Body of pancreas (tissue), 4 donors: ENCODE measurements at regions not wholly inside any gene's neighbourhood (a gene's known extent, or its start where the extent isn't known, plus 50 kb on each side); places are given as distances from the start of the nearest gene placed in this dataset.

Source experiments
- ATAC-seq: fragments of 150-250 bp; one replicate; pipeline ENCODE4 v1.9.1; 2016
- DNase-seq, 4 donors: peaks; one replicate each; pipeline ENCODE4 v3.0.0-alpha.2; 2019
- H3K27ac ChIP-seq, 4 donors: fragments of 200-600 bp; sonication (generic); 1 replicate in 3 of 4; 2 replicates in 1 of 4; pipeline versions ENCODE4 v1.5.1 to v1.6.1; 2016 to 2019; ENCODE audit warnings: mild to moderate bottlenecking in 1 of 4, mixed read lengths in 1 of 4, moderate library complexity in 1 of 4
- H3K27me3 ChIP-seq, 2 donors: fragments of 200-600 bp; sonication (generic); one replicate each; pipeline ENCODE4 v1.6.0; 2016; ENCODE audit warnings: mild to moderate bottlenecking in 1 of 2
- H3K36me3 ChIP-seq, 2 donors: fragments of 200-600 bp; sonication (generic); replicated peaks in 1 of 2; 2 replicates each; pipeline ENCODE4 v1.5.1; 2016; ENCODE audit warnings: low read depth in 2 of 2; ENCODE audit not compliant: insufficient read depth in 1 of 2
- H3K4me1 ChIP-seq: fragments of 200-600 bp; sonication (generic); one replicate; pipeline ENCODE4 v1.6.0; 2016
- H3K4me3 ChIP-seq, 2 donors: fragments of 200-600 bp; sonication (generic); 1 replicate in 1 of 2; 2 replicates in 1 of 2; pipeline ENCODE4 v1.5.1; 2016 to 2019
- H3K9me3 ChIP-seq, 3 donors: fragments of 200-600 bp; sonication (generic); 1 replicate in 2 of 3; 2 replicates in 1 of 3; pipeline ENCODE4 v1.5.1; 2016
- CTCF ChIP-seq, 7 experiments: fragments of 450-650 bp in 4 of 7; fragments of 200-600 bp in 3 of 7; sonication (generic) in 3 of 7; IDR thresholded peaks; one replicate each; pipeline ENCODE4 v1.5.1; 2016 to 2019; ENCODE audit warnings: antibody characterized with exemption in 7 of 7
- POLR2A ChIP-seq, 3 donors: fragments of 450-650 bp; IDR thresholded peaks; one replicate each; pipeline ENCODE4 v1.6.1; 2016; ENCODE audit warnings: antibody characterized with exemption in 3 of 3, mild to moderate bottlenecking in 2 of 3
- WGBS, 2 donors: methylation state at CpG; one replicate each; pipeline ENCODE4 v1.1.5; 2017; 5-methylcytosine and 5-hydroxymethylcytosine counted together
- intact Hi-C: fragments of 100-400 bp; cut with DNase I; formaldehyde crosslinking; loops from one replicate; pipeline ENCODE4 v1.15.1; 2023

- Histone ChIP-seq H3K9me3 (peaks cover 0 to 7% (median 0%) of the 10 kb centered on the region in 3 donors), H3K4me1 (no peaks in the 10 kb centered on the region), H3K27me3 (no peaks in the 10 kb centered on the region), H3K4me3 (no peak overlapping the region), H3K36me3 (no peaks in the 10 kb centered on the region), H3K27ac (no peak overlapping the region)
- WGBS, 2 donors = 81 to 84% methylated on average over 1 of the region's 1 CpG
- intact Hi-C loops = no loop called here
- DNase-seq (no peak), ATAC-seq (no peak)
- TF ChIP-seq CTCF (IDR thresholded peaks at IDR 0.05) (no peak), POLR2A (IDR thresholded peaks at IDR 0.05) (no peak)
These were observed 1016.9 kb upstream of the AUTS2 start for GRCh38 chr7:68581417-68581816.

- Histone ChIP-seq H3K27ac (no peak overlapping the region), H3K27me3 (no peaks in the 10 kb centered on the region), H3K4me3 (no peak overlapping the region), H3K4me1 (no peaks in the 10 kb centered on the region), H3K9me3 (no peaks in the 10 kb centered on the region), H3K36me3 (no peaks in the 10 kb centered on the region)
- 51 to 69% methylated on average over 4 of the region's 4 CpGs for WGBS, 2 donors
- intact Hi-C loops = no loop called here
- DNase-seq (no peak), ATAC-seq (no peak)
- TF ChIP-seq POLR2A (IDR thresholded peaks at IDR 0.05) = no peak
- TF ChIP-seq CTCF (IDR thresholded peaks at IDR 0.05) = no peak
These were observed 1010.7 kb upstream of the AUTS2 start for GRCh38 chr7:68587599-68587998.

GRCh38 chr7:68601826-68602225 is 996.4 kb upstream of the AUTS2 start:
- Histone ChIP-seq H3K4me3 (no peak overlapping the region), H3K4me1 (no peaks in the 10 kb centered on the region), H3K36me3 (no peaks in the 10 kb centered on the region), H3K27ac (no peak overlapping the region), H3K27me3 (no peaks in the 10 kb centered on the region), H3K9me3 (no peaks in the 10 kb centered on the region)
- TF ChIP-seq POLR2A (IDR thresholded peaks at IDR 0.05) (no peak), CTCF (IDR thresholded peaks at IDR 0.05) (no peak)
- DNase-seq (no peak), ATAC-seq (no peak)
- 19 to 30% methylated on average over 4 of the region's 4 CpGs for WGBS, 2 donors
- intact Hi-C loops = no loop called here

GRCh38 chr7:68604541-68604940 is 993.7 kb upstream of the AUTS2 start:
- TF ChIP-seq POLR2A (IDR thresholded peaks at IDR 0.05) (no peak), CTCF (IDR thresholded peaks at IDR 0.05) (no peak)
- ATAC-seq (no peak), DNase-seq (no peak)
- Histone ChIP-seq H3K4me3 (no peak overlapping the region), H3K4me1 (no peaks in the 10 kb centered on the region), H3K27ac (no peak overlapping the region), H3K27me3 (no peaks in the 10 kb centered on the region), H3K9me3 (no peaks in the 10 kb centered on the region), H3K36me3 (no peaks in the 10 kb centered on the region)
- 34 to 43% methylated on average over 1 of the region's 1 CpG for WGBS, 2 donors
- intact Hi-C loops = no loop called here

GRCh38 chr7:68610701-68611100 is 987.6 kb upstream of the AUTS2 start:
- WGBS, 2 donors = 55 to 77% methylated on average over 1 of the region's 1 CpG

More at GRCh38 chr7:68610701-68611100, 987.6 kb upstream of the AUTS2 start:
- Histone ChIP-seq H3K27me3 (no peaks in the 10 kb centered on the region), H3K4me1 (no peaks in the 10 kb centered on the region), H3K4me3 (no peak overlapping the region), H3K27ac (no peak overlapping the region), H3K36me3 (no peaks in the 10 kb centered on the region), H3K9me3 (no peaks in the 10 kb centered on the region)
- intact Hi-C loops = no loop called here
- DNase-seq = no peak
- TF ChIP-seq CTCF (IDR thresholded peaks at IDR 0.05) (no peak), POLR2A (IDR thresholded peaks at IDR 0.05) (no peak)
- ATAC-seq = no peak
